ENCODE measurements at regions not wholly inside any gene's neighbourhood (a gene's known extent, or its start where the extent isn't known, plus 50 kb on each side); places are given as distances from the start of the nearest gene placed in this dataset.

DNA sequence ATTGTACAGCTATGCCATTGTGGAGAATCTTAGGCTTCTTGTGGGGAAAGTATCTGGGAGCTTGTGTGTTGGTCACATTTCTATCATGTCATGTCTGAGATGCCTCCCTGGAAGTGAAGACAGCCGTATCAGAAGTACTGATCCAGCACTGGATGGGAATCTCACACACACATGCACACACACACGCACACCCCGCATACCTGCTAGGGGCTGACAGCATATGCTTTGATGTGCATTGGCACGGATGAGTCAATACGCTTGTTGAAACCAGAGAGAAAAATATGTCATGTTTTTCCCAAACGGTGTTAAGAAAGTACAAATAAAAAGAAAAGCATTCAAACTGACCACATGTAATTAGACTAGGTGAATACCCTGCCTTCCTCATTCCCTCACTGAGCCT, 260.8 kb downstream of the KTN1 start:
- Mint-ChIP-seq H3K4me3 (ENCODE audit: low read depth, unreplicated experiment) (no peak overlapping the region), H3K4me1 (ENCODE audit: low read depth, unreplicated experiment) (peaks cover 33% of the 10 kb centered on the region), H3K36me3 (ENCODE audit: insufficient read depth, unreplicated experiment) (peaks cover 7% of the 10 kb centered on the region), H3K27me3 (ENCODE audit: unreplicated experiment) (no peaks in the 10 kb centered on the region), H3K27ac (ENCODE audit: unreplicated experiment) (no peak overlapping the region), H3K9me3 (ENCODE audit: low read depth, unreplicated experiment) (peaks cover 4% of the 10 kb centered on the region)
- DNase-seq = no peak
- CTCF ChIA-PET = no interaction called here
- no TSS peak for BruUV-seq (replicated peaks)
- intact Hi-C loops (cut with micrococcal nuclease; ENCODE audit: unreplicated experiment) = loop anchor here (1.0 to 10.0 kb wide), 2 partner anchors 38 to 344 kb away; no protein-coding TSS in a partner anchor
- TF ChIP-seq, protein P1, sequence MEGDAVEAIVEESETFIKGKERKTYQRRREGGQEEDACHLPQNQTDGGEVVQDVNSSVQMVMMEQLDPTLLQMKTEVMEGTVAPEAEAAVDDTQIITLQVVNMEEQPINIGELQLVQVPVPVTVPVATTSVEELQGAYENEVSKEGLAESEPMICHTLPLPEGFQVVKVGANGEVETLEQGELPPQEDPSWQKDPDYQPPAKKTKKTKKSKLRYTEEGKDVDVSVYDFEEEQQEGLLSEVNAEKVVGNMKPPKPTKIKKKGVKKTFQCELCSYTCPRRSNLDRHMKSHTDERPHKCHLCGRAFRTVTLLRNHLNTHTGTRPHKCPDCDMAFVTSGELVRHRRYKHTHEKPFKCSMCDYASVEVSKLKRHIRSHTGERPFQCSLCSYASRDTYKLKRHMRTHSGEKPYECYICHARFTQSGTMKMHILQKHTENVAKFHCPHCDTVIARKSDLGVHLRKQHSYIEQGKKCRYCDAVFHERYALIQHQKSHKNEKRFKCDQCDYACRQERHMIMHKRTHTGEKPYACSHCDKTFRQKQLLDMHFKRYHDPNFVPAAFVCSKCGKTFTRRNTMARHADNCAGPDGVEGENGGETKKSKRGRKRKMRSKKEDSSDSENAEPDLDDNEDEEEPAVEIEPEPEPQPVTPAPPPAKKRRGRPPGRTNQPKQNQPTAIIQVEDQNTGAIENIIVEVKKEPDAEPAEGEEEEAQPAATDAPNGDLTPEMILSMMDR (IDR thresholded peaks at IDR 0.05; ENCODE audit: unreplicated experiment) = no peak

DNA sequence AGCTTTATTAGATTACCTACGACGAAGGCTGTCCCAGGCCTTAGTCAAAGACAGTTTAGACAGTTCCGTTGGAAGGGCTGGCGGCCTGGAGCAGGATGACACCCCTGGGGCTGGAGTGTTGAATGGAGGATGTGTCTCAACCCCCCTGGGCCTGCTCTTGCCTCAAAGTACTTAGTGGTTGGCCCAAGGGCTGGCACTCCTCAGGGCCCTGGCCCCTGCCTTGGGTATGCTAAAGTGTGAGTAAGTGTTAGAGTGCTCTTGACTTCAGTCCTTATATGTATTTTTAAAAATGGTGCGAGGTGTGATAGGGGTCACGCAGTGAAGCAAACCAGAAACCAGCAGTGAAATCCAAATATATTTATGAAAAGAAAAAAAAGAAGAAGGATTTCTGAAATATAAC, 261.6 kb downstream of the KTN1 start:
- Mint-ChIP-seq H3K27me3 (ENCODE audit: unreplicated experiment) (no peaks in the 10 kb centered on the region), H3K4me3 (ENCODE audit: low read depth, unreplicated experiment) (no peak overlapping the region), H3K27ac (ENCODE audit: unreplicated experiment) (no peak overlapping the region), H3K9me3 (ENCODE audit: low read depth, unreplicated experiment) (peaks cover 2% of the 10 kb centered on the region), H3K36me3 (ENCODE audit: insufficient read depth, unreplicated experiment) (peaks cover 10% of the 10 kb centered on the region), H3K4me1 (ENCODE audit: low read depth, unreplicated experiment) (peaks cover 36% of the 10 kb centered on the region)
- CTCF ChIA-PET = no interaction called here
- no peak for DNase-seq
- intact Hi-C loops (cut with micrococcal nuclease; ENCODE audit: unreplicated experiment) = loop anchor here (10.0 kb wide), 1 partner anchor 343 kb away; no protein-coding TSS in a partner anchor
- BruUV-seq (replicated peaks) = no TSS peak
- TF ChIP-seq, protein P1 (IDR thresholded peaks at IDR 0.05; ENCODE audit: unreplicated experiment) = no peak

DNA sequence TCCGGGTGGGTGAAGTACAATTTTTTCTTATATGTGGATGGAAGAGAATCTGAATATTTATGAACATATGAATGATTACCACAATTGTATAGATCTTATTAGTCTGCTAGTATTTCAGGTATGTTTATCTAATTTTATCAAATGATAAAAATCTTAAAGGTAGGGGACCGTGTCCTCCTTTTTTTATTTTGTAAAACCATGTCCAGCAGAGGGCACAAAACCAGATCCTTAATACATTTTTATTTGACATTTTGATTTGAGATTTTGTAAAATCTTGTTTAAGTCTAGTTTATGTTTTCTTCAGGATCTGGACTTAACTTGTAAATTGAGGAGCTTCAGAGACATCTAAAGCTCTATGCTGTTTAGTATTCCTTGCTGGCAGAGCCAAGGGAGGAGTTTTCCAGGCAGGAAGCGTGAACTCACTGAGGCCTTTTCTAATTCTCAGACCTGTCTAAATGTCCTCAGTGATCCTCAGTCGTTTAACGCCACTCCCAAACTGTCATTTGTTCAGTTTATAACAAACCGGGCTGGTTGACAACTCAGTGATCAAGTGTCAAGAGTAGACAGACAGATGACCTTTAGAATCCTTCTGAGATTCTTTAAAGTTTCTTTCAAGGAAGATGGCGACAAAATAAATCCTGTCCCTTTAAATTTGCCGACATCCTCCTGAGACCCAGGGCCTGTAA, 263.9 kb downstream of the KTN1 start:
- no peak overlapping the region for H3K4me3 Mint-ChIP-seq (ENCODE audit: low read depth, unreplicated experiment)
- H3K27me3 Mint-ChIP-seq (ENCODE audit: unreplicated experiment) = no peaks in the 10 kb centered on the region
- no peak overlapping the region for H3K27ac Mint-ChIP-seq (ENCODE audit: unreplicated experiment)
- intact Hi-C loops (cut with micrococcal nuclease; ENCODE audit: unreplicated experiment) = loop anchor here (10.0 kb wide), 1 partner anchor 341 kb away; no protein-coding TSS in a partner anchor
- DNase-seq = no peak
- TF ChIP-seq, protein P1 (IDR thresholded peaks at IDR 0.05; ENCODE audit: unreplicated experiment) = no peak
- no peaks in the 10 kb centered on the region for H3K9me3 Mint-ChIP-seq (ENCODE audit: low read depth, unreplicated experiment)
- CTCF ChIA-PET = no interaction called here
- peaks cover 45% of the 10 kb centered on the region for H3K4me1 Mint-ChIP-seq (ENCODE audit: low read depth, unreplicated experiment)
- no TSS peak for BruUV-seq (replicated peaks)
- peaks cover 10% of the 10 kb centered on the region for H3K36me3 Mint-ChIP-seq (ENCODE audit: insufficient read depth, unreplicated experiment)

DNA sequence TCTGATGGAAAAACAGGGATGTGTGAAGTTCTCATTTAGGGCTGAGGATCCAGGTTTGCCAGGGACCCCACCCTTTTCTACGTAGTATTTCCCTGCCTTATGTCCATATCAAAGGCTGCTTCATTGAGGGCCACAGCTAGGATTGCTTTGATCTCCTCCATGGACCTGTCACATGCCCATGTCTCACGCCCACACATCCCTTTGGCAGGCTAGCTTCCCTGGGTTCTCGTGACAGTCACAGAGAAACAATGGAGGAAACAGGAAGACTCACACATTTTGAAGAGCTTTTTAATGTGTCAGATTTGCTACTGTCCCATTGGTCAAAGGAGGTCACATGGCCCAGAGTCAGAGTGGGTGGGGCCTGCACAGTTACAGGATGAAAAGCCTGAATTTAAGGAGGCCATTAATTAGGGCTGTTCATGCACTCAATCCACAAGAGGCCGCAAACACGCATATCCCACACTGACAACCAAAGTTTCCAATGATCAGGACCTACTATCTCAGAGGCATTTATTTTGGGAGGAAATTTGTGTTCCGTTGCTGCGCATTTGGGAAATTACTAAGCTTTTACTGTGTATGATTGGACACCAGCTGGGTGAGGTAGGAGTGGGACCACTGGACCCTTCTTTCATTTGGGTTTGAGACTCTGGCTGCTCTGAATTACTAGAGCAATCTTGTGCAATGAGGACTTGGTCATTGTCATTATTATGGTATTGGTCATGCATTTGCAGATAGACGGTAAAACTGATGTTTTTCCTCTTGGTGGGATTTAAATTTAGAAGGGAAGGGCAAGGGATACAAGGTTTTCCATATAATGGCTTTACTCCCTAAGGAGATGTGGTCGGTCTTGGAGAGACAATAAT, 266.2 kb downstream of the KTN1 start:
- no peaks in the 10 kb centered on the region for H3K27me3 Mint-ChIP-seq (ENCODE audit: unreplicated experiment)
- H3K4me3 Mint-ChIP-seq (ENCODE audit: low read depth, unreplicated experiment) = no peak overlapping the region
- DNase-seq = no peak
- BruUV-seq (replicated peaks) = no TSS peak
- H3K4me1 Mint-ChIP-seq (ENCODE audit: low read depth, unreplicated experiment) = peaks cover 58% of the 10 kb centered on the region
- H3K36me3 Mint-ChIP-seq (ENCODE audit: insufficient read depth, unreplicated experiment) = peaks cover 10% of the 10 kb centered on the region
- TF ChIP-seq, protein P1 (IDR thresholded peaks at IDR 0.05; ENCODE audit: unreplicated experiment) = no peak
- H3K27ac Mint-ChIP-seq (ENCODE audit: unreplicated experiment) = no peak overlapping the region
- CTCF ChIA-PET = no interaction called here
- intact Hi-C loops (cut with micrococcal nuclease; ENCODE audit: unreplicated experiment) = loop anchor here (10.0 kb wide), 1 partner anchor 339 kb away; no protein-coding TSS in a partner anchor
- H3K9me3 Mint-ChIP-seq (ENCODE audit: low read depth, unreplicated experiment) = no peaks in the 10 kb centered on the region

Data from Calu3 (cell line).